Spleen (tissue), 11 donors: ENCODE measurements at regions not wholly inside any gene's neighbourhood (a gene's known extent, or its start where the extent isn't known, plus 50 kb on each side); places are given as distances from the start of the nearest gene placed in this dataset.

ENCODE experiments used
- DNase-seq: peaks from one replicate; pipeline ENCODE4 v3.0.0-alpha.2; 2020
- H3K27ac ChIP-seq, 8 donors: fragments of 200-600 bp; sonication (generic) in 7 of 8; 1 replicate in 4 of 8; 2 replicates in 4 of 8; pipeline versions ENCODE4 v1.5.0 to v1.8.0; 2016 to 2021; ENCODE audit warnings: inconsistent platforms in 4 of 8, mild to moderate bottlenecking in 4 of 8, moderate library complexity in 1 of 8
- H3K27me3 ChIP-seq, 7 donors: fragments of 200-600 bp; sonication (generic) in 6 of 7; replicated peaks in 1 of 7; 1 replicate in 4 of 7; 2 replicates in 3 of 7; pipeline versions ENCODE4 v1.5.0 to v1.8.0; 2016 to 2021; ENCODE audit warnings: inconsistent platforms in 3 of 7, mild to moderate bottlenecking in 1 of 7
- H3K36me3 ChIP-seq, 6 donors: fragments of 200-600 bp; sonication (generic) in 5 of 6; 1 replicate in 4 of 6; 2 replicates in 2 of 6; pipeline versions ENCODE4 v1.5.0 to v1.8.0; 2016 to 2021; ENCODE audit warnings: inconsistent platforms in 2 of 6
- H3K4me1 ChIP-seq, 6 donors: fragments of 200-600 bp; sonication (generic) in 5 of 6; 1 replicate in 3 of 6; 2 replicates in 3 of 6; pipeline versions ENCODE4 v1.5.0 to v1.8.0; 2016 to 2021; ENCODE audit warnings: inconsistent platforms in 3 of 6
- H3K4me3 ChIP-seq, 8 donors: fragments of 200-600 bp; sonication (generic) in 7 of 8; 1 replicate in 4 of 8; 2 replicates in 4 of 8; pipeline versions ENCODE4 v1.5.0 to v1.8.0; 2016 to 2021; ENCODE audit warnings: inconsistent platforms in 4 of 8, mild to moderate bottlenecking in 4 of 8, moderate library complexity in 2 of 8
- H3K9me3 ChIP-seq, 8 donors: fragments of 200-600 bp; sonication (generic) in 7 of 8; 1 replicate in 4 of 8; 2 replicates in 4 of 8; pipeline versions ENCODE4 v1.5.0 to v1.8.0; 2016 to 2021; ENCODE audit warnings: inconsistent platforms in 4 of 8
- CTCF ChIP-seq, 11 experiments: fragments of 200-600 bp in 7 of 11; fragments of 450-650 bp in 4 of 11; sonication (generic) in 4 of 11; IDR thresholded peaks in 8 of 11; conservative IDR thresholded peaks in 3 of 11; 1 replicate in 7 of 11; 2 replicates in 4 of 11; pipeline versions ENCODE4 v1.4.0 to v1.8.0; 2016 to 2021; ENCODE audit warnings: antibody characterized with exemption in 11 of 11, inconsistent platforms in 4 of 11, mild to moderate bottlenecking in 1 of 11
- POLR2A ChIP-seq, 3 donors: fragments of 450-650 bp; IDR thresholded peaks; one replicate each; pipeline ENCODE4 v1.5.1; 2017; ENCODE audit warnings: antibody characterized with exemption in 3 of 3, mild to moderate bottlenecking in 1 of 3
- POLR2AphosphoS5 ChIP-seq, 3 donors: sonication (generic); formaldehyde crosslinking; IDR thresholded peaks; one replicate each; pipeline ENCODE4 v1.5.1; 2017; ENCODE audit warnings: antibody characterized with exemption in 3 of 3
- WGBS, 5 donors: extraction: QIAGEN DNeasy Blood & Tissue Kit in 3 of 5; methylation state at CpG; one replicate each; pipeline versions ENCODE4 v1.1.5 to v1.1.7; 2013 to 2018; 5-methylcytosine and 5-hydroxymethylcytosine counted together
- intact Hi-C: fragments of 100-400 bp; cut with DNase I; formaldehyde crosslinking; loops from one replicate; pipeline ENCODE4 v1.15.0; 2023; ENCODE audit warnings: low total_unique reads
- donor health status: healthy with polysubstance abuse.
- donor health status: DM: no; HTN: no; CAD: no; lungs with moderate emphysema.
- donor health status: DM: no; HTN: no; CAD: no.
- donor health status: Bipolar disorder and iron deficiency.
- donor health status: healthy.
- donor health status: DM: no; HTN: no; CAD: no.
- donor health status: DM: yes; HTN: yes; CAD: no.

- TF ChIP-seq CTCF (IDR thresholded peaks at IDR 0.05 in 8 of 11, conservative IDR thresholded peaks at IDR 0.05 in 3 of 11) (no peak), POLR2A (IDR thresholded peaks at IDR 0.05) (no peak), POLR2AphosphoS5 (IDR thresholded peaks at IDR 0.05) (no peak)
- H3K4me1 ChIP-seq = no peaks in the 10 kb centered on the region
- WGBS, 5 donors = 78 to 91% (median 90%) methylated on average over 2 of the region's 2 CpGs
- H3K9me3 ChIP-seq = no peaks in the 10 kb centered on the region
- no peak for DNase-seq
- no peak overlapping the region for H3K27ac ChIP-seq
- H3K27me3 ChIP-seq = peaks cover 0 to 38% (median 6%) of the 10 kb centered on the region in 7 donors
- H3K36me3 ChIP-seq = no peaks in the 10 kb centered on the region
- no peak overlapping the region for H3K4me3 ChIP-seq
- intact Hi-C loops = no loop called here
Measured at GRCh38 chr15:88749699-88750098, 53.5 kb upstream of the ACAN start.

GRCh38 chr15:88752501-88752900 is 50.7 kb upstream of the ACAN start:
- 68 to 76% (median 70%) methylated on average over 5 of the region's 5 CpGs for WGBS, 5 donors
- H3K4me1 ChIP-seq = no peaks in the 10 kb centered on the region

GRCh38 chr15:88752951-88753350 is 50.3 kb upstream of the ACAN start:
- Histone ChIP-seq H3K4me1 (no peaks in the 10 kb centered on the region), H3K4me3 (no peak overlapping the region), H3K9me3 (no peaks in the 10 kb centered on the region), H3K27me3 (peaks cover 0 to 21% (median 5%) of the 10 kb centered on the region in 7 donors), H3K27ac (no peak overlapping the region), H3K36me3 (no peaks in the 10 kb centered on the region)
- DNase-seq = no peak
- intact Hi-C loops = no loop called here
- TF ChIP-seq CTCF (IDR thresholded peaks at IDR 0.05 in 8 of 11, conservative IDR thresholded peaks at IDR 0.05 in 3 of 11) (no peak), POLR2A (IDR thresholded peaks at IDR 0.05) (no peak), POLR2AphosphoS5 (IDR thresholded peaks at IDR 0.05) (no peak)

More at GRCh38 chr15:88752501-88752900, 50.7 kb upstream of the ACAN start:
- intact Hi-C loops = no loop called here
- Histone ChIP-seq H3K4me3 (no peak overlapping the region), H3K9me3 (no peaks in the 10 kb centered on the region), H3K27ac (no peak overlapping the region), H3K27me3 (peaks cover 0 to 21% (median 5%) of the 10 kb centered on the region in 7 donors), H3K36me3 (no peaks in the 10 kb centered on the region)
- TF ChIP-seq POLR2AphosphoS5 (IDR thresholded peaks at IDR 0.05) (no peak), POLR2A (IDR thresholded peaks at IDR 0.05) (no peak), CTCF (IDR thresholded peaks at IDR 0.05 in 8 of 11, conservative IDR thresholded peaks at IDR 0.05 in 3 of 11) (no peak)
- DNase-seq = no peak
